Lung (tissue), 11 donors: ENCODE measurements at regions not wholly inside any gene's neighbourhood (a gene's known extent, or its start where the extent isn't known, plus 50 kb on each side); places are given as distances from the start of the nearest gene placed in this dataset.

Experiments used
- ATAC-seq: fragments of 200-7000 bp; cut with Tn5 transposase; one replicate; pipeline ENCODE4 v1.9.1; 2020; ENCODE audit warnings: moderate number of reproducible peaks; ENCODE audit not compliant: insufficient read depth, low FRiP score
- DNase-seq, 3 donors: peaks; one replicate each; pipeline ENCODE4 v3.0.0-alpha.2; 2013 to 2017
- H3K27ac ChIP-seq, 2 donors: one replicate each; pipeline ENCODE4 v1.5.1; 2013; ENCODE audit warnings: mild to moderate bottlenecking in 2 of 2, moderate library complexity in 2 of 2, control low read depth in 1 of 2, inconsistent platforms in 1 of 2, low read depth in 1 of 2, low read length in 1 of 2
- H3K27me3 ChIP-seq, 3 donors: one replicate each; pipeline ENCODE4 v1.5.1; 2013; ENCODE audit warnings: low read length in 2 of 3; ENCODE audit not compliant: control insufficient read depth in 3 of 3, insufficient read depth in 3 of 3
- H3K36me3 ChIP-seq, 4 donors: one replicate each; pipeline ENCODE4 v1.5.1; 2013; ENCODE audit warnings: low read length in 4 of 4, mild to moderate bottlenecking in 1 of 4, moderate library complexity in 1 of 4; ENCODE audit not compliant: control insufficient read depth in 4 of 4, insufficient read depth in 4 of 4
- H3K4me1 ChIP-seq, 5 donors: one replicate each; pipeline ENCODE4 v1.5.1; 2013; ENCODE audit warnings: low read length in 5 of 5, mild to moderate bottlenecking in 2 of 5, moderate library complexity in 1 of 5; ENCODE audit not compliant: control insufficient read depth in 5 of 5, insufficient read depth in 5 of 5
- H3K4me3 ChIP-seq: one replicate; pipeline ENCODE4 v1.5.1; 2013; ENCODE audit warnings: mild to moderate bottlenecking, control low read depth, moderate library complexity
- H3K9ac ChIP-seq, 2 donors: one replicate each; pipeline ENCODE4 v1.5.1; 2013; ENCODE audit warnings: low read length in 2 of 2, control low read depth in 1 of 2; ENCODE audit not compliant: insufficient read depth in 1 of 2
- H3K9me3 ChIP-seq, 4 donors: one replicate each; pipeline ENCODE4 v1.5.1; 2013; ENCODE audit warnings: low read length in 3 of 4, mild to moderate bottlenecking in 1 of 4, moderate library complexity in 1 of 4; ENCODE audit not compliant: control insufficient read depth in 4 of 4, insufficient read depth in 3 of 4
- CTCF ChIP-seq: IDR thresholded peaks from 2 replicates; pipeline ENCODE4 v1.5.1; 2012; ENCODE audit warnings: mild to moderate bottlenecking; ENCODE audit errors: control extremely low read depth, extremely low read depth
- WGBS, 2 donors: extraction: QIAGEN DNeasy Blood & Tissue Kit; methylation state at CpG; one replicate each; pipeline ENCODE4 v1.1.7; 2013; 5-methylcytosine and 5-hydroxymethylcytosine counted together
- donor health status: control.
- donor health status: control.
- donor health status: Bipolar disorder and iron deficiency.
- donor health status: healthy.
- donor health status: DM: yes; HTN: yes; CAD: no.

DNA sequence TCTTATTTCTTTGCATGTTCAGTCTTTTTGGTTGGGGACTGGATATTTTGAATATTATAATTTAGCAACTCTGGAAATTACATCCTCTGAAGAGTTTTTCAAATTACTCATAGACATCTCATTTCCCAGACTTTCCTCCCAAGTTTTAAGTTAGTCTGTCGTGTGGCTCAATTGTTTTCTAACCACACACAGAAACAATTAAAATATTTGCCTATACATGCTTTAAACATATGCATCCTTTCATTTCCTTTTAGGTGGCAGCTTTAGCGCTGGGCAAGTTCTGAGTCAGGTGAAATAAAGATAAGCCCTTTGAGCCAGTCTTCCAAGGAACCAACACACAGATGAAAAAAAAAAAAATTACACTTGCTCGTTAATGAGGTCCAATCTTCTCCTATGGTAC, 307.0 kb upstream of the SPOCK3 start:
- 74 to 82% methylated on average over 3 of the region's 3 CpGs for WGBS, 2 donors
- H3K4me1 ChIP-seq = no peaks in the 10 kb centered on the region

DNA sequence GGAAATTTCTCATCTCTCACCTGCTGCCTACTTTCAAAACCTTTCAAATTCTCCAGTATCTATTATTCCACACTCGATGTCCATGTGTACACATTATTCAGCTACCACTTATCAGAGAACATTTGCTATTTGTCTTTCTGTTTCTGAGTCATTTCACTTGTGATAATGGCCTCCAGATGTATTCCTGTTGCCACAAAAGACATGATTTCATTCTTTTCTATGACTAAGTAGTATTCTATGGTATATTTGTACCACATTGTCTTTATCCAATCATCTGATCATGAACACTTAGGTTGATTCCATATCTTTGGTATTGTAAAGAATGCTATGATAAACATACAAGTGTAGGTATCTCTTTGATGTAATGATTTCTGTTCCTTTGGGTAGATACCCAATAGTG, 310.1 kb upstream of the SPOCK3 start:
- Histone ChIP-seq H3K27me3 (no peaks in the 10 kb centered on the region), H3K4me1 (no peaks in the 10 kb centered on the region), H3K27ac (no peak overlapping the region), H3K4me3 (no peak overlapping the region), H3K36me3 (no peaks in the 10 kb centered on the region), H3K9me3 (peaks cover 0 to 6% (median 0%) of the 10 kb centered on the region in 4 donors), H3K9ac (no peak overlapping the region)
- DNase-seq (no peak), ATAC-seq (no peak)
- no peak for TF ChIP-seq CTCF
- 72 to 75% methylated on average over 1 of the region's 1 CpG for WGBS, 2 donors

More for the DNA sequence above, 307.0 kb upstream of the SPOCK3 start:
- Histone ChIP-seq H3K9me3 (peaks cover 0 to 6% (median 0%) of the 10 kb centered on the region in 4 donors), H3K4me3 (no peak overlapping the region), H3K27me3 (no peaks in the 10 kb centered on the region), H3K9ac (no peak overlapping the region), H3K27ac (no peak overlapping the region), H3K36me3 (no peaks in the 10 kb centered on the region)
- no peak for ATAC-seq
- no peak for DNase-seq
- TF ChIP-seq CTCF = no peak

GRCh38 chr4:167550021-167550420, 315.7 kb upstream of the SPOCK3 start:
- ATAC-seq (no peak), DNase-seq (no peak)
- H3K9ac ChIP-seq = no peak overlapping the region
- no peak for TF ChIP-seq CTCF
- peaks cover 0 to 6% (median 0%) of the 10 kb centered on the region in 4 donors for H3K9me3 ChIP-seq
- H3K27ac ChIP-seq = no peak overlapping the region
- 44 to 70% methylated on average over 5 of the region's 5 CpGs for WGBS, 2 donors
- H3K4me1 ChIP-seq = no peaks in the 10 kb centered on the region
- H3K4me3 ChIP-seq = no peak overlapping the region
- no peaks in the 10 kb centered on the region for H3K27me3 ChIP-seq
- H3K36me3 ChIP-seq = no peaks in the 10 kb centered on the region

DNA sequence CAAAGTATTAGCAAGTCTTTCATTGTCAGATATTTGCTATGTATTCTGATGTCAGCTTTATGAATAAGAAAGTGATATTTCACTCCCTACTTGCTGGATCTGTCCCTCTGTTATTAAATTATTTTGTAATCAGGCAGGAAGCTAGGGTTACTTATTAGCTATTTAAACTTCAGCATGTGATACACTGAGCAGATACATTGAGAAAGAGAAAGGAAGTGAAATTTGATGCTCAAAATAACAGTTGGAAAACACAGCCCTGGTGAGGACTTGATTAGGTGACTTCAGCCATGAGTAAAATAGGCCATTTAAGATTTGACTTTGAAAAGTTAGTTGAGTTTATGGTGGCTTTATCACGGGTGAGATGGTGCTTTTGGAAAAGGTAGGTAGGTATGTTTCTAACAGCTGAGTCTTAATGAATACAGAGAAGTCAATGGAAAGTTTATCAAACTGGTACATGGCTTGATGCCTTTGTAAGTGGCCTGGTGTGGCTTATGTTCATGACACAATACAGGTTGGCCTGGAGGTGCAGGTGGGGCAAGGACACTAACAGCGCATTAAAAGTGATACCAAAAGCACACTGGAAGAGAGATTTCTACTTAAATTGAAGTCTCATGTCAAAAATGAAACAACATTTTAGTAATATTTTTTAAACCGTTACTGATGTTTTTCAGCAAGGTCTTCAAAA, 321.2 kb upstream of the SPOCK3 start:
- H3K9ac ChIP-seq = no peak overlapping the region
- H3K9me3 ChIP-seq = peaks cover 0 to 4% (median 1%) of the 10 kb centered on the region in 4 donors
- H3K4me1 ChIP-seq = no peaks in the 10 kb centered on the region
- H3K36me3 ChIP-seq = no peaks in the 10 kb centered on the region
- no peak overlapping the region for H3K27ac ChIP-seq
- H3K27me3 ChIP-seq = no peaks in the 10 kb centered on the region
- no peak for TF ChIP-seq CTCF
- no peak overlapping the region for H3K4me3 ChIP-seq
- DNase-seq (no peak), ATAC-seq (no peak)
- WGBS, 2 donors = 70 to 90% methylated on average over 3 of the region's 3 CpGs
